DMS 273 (cell line): ENCODE measurements at regions not wholly inside any gene's neighbourhood (a gene's known extent, or its start where the extent isn't known, plus 50 kb on each side); places are given as distances from the start of the nearest gene placed in this dataset.
"Not testable (repeated sequence)": the region's sequence is repeated elsewhere in the genome, so short reads cannot be mapped to it uniquely, and the experiment has no call there.

Experiments used
- DNase-seq: peaks from one replicate; lab custom pipeline; 2025; ENCODE audit not compliant: unreplicated experiment; lab: John Stamatoyannopoulos, UW

DNA sequence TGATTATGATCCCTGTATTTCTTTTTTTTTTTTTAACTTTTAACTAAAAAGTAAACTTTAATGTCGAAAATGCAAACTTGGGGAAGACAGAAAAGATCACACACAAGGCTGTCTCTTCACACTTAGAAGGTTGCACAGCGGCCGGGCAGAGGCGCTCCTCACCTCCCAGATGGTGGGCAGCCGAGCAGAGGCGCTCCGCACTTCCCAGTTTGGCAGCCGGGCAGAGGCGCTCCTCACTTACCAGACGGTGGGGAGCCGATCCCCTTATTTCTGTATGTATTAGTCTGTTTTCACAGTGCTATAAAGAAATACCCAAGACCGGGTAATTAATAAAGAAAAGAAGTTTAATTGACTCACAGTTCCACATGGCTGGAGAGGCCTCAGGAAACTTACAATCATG lies 805.6 kb upstream of the SPRY2 start:
- DNase-seq = not testable (repeated sequence)

DNA sequence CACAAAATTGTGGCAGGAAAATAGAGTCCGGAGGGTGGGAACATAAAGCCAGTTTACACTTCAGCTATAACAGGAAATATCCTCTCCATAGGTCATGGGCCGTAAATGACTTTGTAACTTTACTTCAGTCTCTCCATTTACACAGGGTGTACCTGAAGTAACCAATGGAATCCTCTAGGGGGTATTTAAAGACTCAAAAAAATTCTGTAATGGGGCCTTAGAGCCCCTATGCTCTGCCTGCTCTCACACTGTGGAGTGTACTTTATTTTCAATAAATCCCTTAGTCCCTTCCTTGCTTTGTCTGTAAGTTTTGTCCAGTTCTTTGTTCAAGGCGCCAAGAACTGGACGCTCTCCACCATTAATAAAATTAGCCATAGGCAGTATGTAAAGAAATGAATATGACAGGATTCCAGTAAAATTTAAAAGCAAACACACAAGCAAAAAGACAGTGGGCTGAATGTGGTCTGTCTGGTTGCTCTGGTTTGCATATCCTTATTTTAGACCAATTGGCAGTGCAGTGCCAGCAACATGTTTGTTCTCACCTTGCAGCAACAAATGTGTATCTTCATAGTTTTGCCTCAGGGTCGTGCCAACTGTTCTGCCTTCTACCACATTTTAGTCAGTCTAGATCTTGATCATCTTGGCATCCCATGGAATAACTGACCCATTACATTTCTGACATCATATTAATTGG lies 801.5 kb upstream of the SPRY2 start:
- DNase-seq = no peak

DNA sequence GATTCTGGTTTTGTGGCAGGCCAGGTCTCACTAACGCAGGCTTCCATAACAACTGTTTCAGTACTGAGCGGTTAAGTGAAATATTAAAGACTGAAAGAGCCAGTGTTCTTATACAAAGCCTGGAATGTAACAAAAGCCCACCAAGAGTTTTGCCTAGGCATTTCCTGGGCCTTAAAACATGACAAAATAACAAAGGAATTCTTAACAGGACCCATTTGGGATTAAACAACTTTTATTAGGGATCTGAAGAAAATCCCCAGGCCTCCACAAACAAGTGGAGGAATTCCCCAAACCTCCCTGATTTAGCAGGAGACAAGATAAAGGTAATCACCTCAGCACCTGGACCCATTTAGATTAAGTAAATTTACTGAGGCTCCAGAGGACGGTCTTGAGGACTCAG lies 799.7 kb upstream of the SPRY2 start:
- no peak for DNase-seq

DNA sequence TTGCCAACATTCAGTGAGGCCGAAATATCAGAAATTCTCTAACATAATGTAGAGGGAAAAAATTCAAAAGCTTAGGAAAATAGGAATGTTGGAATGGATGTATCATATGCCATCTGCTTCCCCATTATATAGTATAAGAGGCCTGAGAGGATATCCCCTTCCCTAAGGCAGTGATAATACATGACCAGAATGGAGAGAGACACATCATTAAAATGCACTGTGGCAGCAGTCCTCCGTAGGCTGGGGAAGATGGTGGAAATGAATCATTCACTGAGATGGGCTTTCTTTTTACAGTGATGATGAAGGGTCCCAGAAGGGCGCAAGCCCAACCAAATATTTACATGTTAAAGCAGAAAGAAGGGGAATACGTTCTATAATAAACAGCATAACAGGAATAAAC lies 799.1 kb upstream of the SPRY2 start:
- no peak for DNase-seq

DNA sequence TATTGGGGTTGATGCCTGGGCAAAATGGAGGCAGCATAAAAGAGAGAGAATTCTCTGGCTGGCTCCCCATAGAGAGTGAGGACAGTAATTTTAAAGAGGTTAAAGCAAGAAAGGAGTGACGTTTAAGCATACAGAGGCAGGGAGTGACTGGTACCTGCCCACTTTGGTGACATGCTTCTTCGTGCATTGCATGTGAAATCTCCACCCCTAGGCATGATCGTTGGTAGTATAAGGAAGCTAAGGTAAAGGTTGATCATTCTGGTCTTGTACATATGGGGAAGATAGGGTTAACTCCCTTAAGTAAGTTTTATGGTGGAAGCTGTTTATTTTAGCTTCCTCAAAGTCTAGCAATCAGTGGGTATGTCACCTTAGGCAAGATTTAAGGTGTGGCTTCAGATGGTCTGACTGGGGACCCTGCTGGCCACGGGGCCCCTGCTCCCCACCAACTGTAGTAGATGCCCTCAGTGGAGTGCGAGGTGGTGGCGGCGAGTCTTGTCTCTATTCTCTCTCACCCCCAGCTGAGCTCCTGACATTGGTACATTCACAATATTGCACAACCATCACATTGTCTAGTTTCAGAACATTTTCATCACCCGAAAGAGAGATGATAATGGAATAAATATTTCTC lies 797.5 kb upstream of the SPRY2 start:
- no peak for DNase-seq

DNA sequence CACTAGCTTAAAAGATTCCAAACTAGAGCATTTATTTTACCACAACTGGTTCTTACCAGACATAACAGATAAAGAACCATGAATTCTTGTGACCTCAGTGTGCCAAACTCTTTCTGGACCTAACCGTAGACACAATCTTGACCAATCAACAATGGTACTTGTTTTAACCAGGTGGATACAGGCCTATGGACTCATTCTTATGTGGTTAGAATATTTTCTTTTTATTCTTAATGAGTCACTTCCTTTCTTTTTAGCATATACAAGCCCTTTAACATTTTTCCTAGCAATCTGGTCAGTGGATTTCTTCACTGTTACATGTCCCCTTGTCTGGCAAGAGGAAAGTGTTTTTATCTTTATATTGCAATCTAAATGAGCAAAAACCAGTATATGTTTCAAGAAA lies 792.1 kb upstream of the SPRY2 start:
- no peak for DNase-seq

DNA sequence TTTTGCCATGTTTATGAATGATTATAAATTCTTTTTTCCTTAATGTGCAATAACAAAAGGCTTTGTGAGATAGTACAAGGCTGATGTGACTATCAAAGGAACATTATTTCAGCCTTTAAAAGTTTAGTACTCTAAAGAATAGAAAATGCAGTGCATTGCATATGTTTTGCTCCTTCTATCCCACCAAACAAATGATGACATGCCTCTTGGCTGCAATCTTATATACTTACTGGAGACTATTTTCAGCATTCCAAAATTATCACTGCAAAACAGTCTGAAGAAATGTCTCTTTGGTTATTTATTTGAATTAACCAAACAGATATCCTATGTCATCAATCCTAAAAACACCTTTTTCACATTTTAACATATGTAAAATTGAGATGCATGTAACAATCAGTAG lies 776.5 kb upstream of the SPRY2 start:
- no peak for DNase-seq

DNA sequence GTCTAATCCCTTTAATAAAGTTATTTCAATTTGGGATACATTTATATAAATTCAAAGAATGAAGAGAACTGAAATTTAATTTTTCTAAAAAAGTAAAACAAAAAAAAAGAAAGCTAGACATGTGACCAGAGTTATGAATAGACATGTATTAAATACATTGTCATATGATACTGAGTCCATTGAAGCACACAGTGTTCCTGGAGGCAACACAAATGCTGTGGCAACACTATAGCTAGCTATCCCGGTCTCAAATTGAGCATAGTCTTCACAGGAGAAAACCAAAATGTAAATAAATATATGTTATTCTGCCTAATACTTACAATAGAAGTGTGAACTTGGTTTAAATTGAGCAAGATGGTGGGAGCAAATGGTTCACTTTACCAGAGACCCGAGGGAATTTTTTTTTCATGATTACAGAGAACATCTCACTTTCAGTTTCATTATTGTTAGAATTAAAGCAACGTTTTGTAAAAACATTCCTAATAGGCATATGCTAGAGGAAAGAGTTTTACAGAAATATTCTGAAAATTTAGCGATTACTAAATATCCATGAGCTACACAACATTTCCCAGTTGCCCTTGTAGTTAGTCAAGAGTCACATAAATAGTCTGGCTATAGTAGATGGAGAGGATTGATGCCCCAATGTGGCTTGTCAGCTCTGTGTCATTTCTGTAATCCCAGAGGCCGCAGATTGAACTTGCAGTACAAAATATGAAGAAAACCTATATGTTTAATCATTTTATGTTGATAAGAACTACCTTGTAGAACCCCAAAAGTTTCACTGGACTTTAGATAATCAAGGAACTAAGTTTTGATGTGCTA lies 775.7 kb upstream of the SPRY2 start:
- no peak for DNase-seq

DNA sequence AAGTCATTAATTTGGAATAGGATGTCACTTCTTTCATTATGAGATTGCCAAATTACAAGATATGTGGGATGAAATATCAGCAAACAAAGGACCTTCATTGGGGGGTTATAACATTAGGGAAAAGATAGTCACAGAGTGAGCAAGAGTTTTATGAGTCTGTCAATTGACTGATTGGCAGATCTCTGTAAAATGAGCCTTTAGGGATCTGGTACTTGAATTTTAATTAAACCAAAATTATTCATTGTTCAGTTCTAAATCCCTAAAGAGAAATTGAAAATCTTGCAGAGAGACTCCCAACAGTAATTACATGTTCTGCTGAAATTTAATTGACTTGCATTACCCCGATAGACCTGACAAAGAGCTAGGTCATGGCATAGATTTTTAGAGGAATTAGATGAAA lies 768.1 kb upstream of the SPRY2 start:
- DNase-seq = no peak

DNA sequence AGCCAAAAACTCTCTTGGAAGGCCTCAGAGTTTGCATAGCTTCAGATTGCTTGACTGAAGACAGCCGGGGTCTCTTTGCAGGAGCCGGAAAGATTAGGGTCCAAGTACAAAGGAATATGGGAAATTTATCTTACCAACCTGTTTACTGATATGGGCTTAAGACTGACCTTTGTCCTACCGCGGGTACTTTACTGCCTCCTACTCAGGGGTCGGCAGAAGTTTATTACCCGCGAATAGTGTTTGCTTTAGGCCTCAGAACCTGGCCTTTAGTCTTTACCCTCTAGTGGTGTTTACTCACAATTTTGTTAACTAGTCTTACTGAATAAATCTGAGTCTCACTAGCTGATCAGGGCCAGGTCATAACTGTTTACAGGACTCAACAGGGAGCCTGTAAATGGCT lies 765.4 kb upstream of the SPRY2 start:
- no peak for DNase-seq

DNA sequence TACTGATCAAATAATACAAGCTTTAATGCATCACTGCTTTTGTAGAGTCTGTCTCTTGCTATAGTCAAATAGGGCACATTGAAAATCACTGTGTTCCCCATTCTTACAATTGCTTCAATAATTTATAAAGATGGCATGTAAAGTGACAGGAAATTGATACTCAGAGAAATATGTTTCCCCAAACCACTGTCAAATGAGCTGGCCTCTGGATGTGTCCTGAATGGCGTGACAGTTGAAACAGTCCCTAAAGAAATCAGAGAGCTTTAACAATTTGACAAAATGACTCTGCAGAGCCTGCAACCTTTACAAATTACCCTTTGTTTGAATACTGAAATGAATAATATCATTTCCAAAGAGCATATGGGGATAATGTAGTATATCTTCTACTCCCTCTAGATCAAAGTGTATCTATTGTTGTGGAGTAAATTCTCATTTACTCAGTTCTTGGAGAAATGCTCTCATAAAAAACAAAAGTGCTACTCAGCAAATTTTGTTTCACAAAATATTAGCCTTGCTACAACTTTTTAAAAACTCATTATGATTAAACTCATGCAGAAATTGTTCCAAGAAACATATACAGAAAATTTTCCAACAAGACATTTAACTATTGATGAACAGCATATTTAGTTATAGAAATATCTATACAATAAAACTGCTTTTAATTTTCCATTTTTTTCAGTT lies 763.2 kb upstream of the SPRY2 start:
- DNase-seq = no peak

DNA sequence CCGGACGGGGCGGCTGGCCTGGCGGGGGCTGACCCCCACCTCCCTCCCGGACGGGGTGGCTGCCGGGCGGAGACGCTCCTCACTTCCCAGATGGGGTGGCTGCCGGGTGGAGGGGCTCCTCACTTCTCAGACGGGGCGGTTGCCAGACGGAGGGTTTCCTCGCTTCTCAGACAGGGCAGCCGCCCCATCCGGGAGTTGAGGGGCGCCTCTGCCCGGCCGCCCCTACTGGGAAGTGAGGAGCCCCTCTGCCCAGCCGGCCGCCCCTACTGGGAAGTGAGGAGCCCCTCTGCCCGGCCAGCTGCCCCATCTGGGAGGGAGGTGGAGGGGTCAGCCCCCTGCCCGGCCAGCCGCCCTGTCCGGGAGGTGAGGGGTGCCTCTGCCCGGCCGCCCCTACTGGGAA lies 761.1 kb upstream of the SPRY2 start:
- not testable (repeated sequence) for DNase-seq

DNA sequence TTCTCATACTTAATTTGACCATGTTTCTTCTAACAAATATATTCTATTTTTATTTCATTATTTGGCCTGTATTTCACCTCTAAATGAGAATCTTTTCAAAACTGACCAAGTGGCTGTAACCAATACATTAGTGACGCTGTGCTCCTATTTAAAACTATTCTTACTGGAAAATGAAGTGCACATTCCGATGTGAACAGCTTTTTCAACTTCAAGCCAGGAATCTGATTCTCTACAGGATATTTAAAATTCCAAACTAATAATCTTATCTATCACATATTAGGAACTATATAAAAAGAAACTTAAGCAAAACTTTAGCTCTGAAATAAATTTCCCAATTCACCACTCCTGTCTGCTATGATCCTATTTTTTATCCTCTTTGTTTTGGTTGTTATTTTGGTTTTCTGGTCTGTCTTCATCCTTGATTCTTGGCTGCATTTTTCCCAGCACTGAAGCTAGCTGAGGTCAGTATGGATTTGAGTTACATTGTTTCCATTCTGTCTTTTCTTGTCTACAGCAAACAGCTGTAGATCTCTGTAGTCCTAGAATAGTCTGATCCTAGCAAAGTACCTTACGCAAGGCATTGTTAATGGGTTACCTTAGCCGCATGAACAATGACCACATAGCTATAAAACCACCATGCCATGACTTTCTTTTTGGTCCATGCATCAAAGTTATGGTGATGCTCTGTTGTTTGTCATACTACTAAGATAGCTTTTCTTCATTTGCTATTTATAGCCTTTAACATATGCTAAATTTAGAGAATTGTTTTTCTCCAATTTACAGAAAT lies 748.6 kb upstream of the SPRY2 start:
- no peak for DNase-seq

DNA sequence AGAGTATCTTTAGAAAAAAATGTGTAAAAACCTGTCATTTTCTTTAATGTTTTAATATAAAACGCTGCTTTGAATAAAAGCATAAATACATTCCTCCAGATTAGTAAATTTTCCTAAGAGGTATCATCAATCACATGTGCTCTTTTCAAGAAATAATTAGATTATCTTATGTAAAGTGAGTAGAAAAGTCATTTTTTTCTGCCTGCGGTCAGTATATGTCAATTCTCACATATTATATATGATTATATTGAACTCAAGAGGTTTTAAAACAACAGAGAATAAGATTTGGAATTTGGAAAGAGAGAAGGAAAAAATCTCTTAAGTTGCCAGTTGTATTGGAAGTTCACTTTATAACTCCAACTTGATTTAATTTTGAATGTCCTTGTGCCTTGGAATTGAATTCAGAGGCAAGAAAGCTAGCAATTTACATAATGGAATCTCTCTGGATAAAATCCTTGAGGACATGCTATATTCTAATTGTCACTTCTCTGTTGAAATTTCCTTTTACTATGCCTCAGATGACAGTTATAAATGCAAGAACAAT lies 740.1 kb upstream of the SPRY2 start:
- DNase-seq = no peak

DNA sequence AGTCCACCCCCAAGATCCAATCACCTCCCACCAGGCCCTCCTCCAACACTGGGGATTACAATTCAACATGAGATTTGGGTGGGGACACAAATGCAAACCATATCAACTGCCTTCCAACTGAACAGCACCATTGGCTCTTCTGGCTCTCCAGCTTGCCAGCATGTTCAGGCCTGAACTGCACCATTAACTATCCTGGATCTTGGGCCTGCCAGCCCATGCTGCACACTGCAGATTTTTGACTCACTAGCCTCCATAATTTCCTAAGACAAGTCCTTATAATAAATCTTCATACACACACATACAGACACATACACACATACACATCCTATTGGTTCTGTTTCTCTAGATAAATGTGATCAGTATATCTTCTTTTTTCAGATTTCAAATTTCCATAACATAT lies 737.1 kb upstream of the SPRY2 start:
- DNase-seq = no peak

DNA sequence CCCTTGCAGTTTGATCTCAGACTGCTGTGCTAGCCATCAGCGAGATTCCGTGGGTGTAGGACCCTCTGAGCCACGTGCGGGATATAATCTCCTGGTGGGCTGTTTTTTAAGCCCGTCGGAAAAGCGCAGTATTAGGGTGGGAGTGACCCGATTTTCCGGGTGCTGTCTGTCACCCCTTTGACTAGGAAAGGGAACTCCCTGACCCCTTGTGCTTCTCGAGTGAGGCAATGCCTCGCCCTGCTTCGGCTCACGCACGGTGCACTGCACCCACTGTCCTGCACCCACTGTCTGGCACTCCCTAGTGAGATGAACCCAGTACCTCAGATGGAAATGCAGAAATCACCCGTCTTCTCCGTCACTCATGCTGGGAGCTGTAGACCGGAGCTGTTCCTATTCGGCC lies 728.9 kb upstream of the SPRY2 start:
- DNase-seq = not testable (repeated sequence)

DNA sequence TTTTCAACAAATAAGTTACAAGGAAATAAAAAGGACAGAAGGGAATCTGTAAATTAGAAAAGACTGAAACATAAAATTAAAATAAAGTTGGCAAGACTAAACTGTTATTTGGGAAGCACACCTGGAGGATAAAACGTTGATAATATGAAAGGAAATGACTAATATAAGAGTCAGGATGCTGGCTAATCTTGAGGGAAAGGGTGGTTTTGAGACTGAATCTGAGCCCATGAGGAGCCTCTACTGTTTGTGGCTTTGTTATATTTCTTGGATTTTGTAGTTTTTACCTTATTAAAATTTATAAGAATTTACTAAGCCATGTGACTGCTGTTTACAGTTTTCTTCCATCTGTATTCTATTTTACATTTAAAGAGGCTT lies 718.0 kb upstream of the SPRY2 start:
- no peak for DNase-seq

DNA sequence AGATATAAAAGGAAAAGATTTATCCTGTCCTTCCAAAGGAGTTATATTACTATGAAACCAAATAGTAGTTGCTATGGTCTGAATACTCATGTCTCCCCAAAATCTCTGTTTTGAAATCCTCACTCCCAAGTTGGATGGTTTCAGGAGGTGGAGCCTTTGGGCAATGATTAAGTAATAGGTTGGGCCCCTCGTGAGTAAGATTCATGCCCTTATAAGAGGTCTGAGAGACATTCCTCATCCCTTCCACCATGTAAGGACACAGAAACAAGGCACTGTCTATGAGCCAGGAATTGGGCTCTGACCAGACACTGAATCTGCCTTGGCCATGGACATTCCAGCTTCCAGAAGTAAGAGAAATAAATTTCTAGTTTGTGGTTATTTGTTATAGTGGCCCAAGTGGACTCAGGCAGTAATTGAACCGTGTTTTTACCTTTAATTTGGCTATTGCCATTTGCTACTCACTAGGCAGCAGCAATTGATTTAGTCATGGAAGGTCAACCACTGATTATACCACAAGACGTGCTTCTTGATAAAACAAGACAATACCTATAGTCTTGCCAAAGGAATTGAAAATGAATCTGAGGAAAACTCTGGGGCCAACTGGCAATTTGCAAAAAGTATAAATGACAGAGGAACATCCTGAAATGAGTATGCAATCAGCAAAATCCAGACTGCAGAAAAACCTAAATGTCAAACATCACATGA lies 717.4 kb upstream of the SPRY2 start:
- no peak for DNase-seq

DNA sequence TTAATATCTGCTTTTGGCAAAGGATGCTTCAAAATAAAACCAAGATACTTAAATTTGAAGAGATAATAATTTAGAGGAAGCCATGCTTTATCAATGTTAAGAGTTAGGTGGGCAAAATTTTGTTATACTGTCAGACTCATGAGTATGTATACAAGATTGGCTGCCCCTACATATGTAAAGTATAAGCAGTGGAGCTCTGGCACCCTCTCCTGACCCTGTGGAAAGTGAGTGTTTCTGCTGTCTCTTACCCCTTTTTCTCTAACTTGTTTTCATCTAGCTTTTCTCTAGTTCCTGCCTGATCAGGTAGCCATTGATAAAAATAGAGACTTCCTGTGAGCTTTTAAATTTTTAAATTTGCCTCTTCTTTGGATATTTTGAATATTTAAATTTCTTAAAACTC lies 710.9 kb upstream of the SPRY2 start:
- DNase-seq = peak; percentile 37

DNA sequence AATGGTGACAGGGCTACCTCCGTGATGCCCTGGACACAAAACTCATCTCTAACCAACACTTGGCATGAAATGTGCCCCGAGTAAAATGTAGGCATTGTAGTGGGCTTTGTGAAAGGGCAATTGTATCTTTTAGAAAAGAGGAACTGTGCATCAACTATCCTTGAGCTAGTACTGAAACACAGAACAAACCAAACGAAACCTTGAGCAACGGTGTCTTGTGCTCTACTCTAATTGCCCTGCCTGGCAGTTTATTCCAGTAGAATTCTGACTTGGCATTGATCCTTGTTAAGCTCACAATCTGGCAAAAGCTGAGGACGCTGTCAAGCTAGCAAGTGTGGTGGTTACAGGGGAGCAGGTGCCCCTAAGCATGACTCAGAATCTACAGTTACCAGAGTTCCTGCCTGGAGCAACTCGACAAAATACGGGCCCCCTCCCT lies 707.1 kb upstream of the SPRY2 start:
- peak; percentile 68 for DNase-seq
